ENCODE measurements at regions not wholly inside any gene's neighbourhood (a gene's known extent, or its start where the extent isn't known, plus 50 kb on each side); places are given as distances from the start of the nearest gene placed in this dataset.

GRCh38 chr10:34916314-34916713, 101.2 kb upstream of the PARD3 start:
- ATAC-seq (peak in 1 of 4 donors; percentile 39), DNase-seq (no peak)
- WGBS, 4 donors = 72 to 81% (median 77%) methylated on average over 3 of the region's 3 CpGs
- Histone ChIP-seq H3K4me3 (no peak overlapping the region), H3K36me3 (no peaks in the 10 kb centered on the region), H3K4me1 (no peaks in the 10 kb centered on the region), H3K27me3 (peaks cover 0 to 7% (median 0%) of the 10 kb centered on the region in 9 donors), H3K9me3 (no peaks in the 10 kb centered on the region), H3K27ac (no peak overlapping the region)
- intact Hi-C loops (cut with DNase I) = no loop called here
- TF ChIP-seq POLR2A (IDR thresholded peaks at IDR 0.05) (no peak), CTCF (IDR thresholded peaks at IDR 0.05) (no peak)

- WGBS, 4 donors = 90 to 96% (median 94%) methylated on average over 5 of the region's 5 CpGs
- intact Hi-C loops (cut with DNase I) = no loop called here
- TF ChIP-seq CTCF (IDR thresholded peaks at IDR 0.05) = no peak
- TF ChIP-seq POLR2A (IDR thresholded peaks at IDR 0.05) = no peak
These were observed 97.7 kb upstream of the PARD3 start for GRCh38 chr10:34912771-34913170.

GRCh38 chr10:34911661-34912205, 96.6 kb upstream of the PARD3 start:
- Histone ChIP-seq H3K27me3 (no peaks in the 10 kb centered on the region), H3K36me3 (no peaks in the 10 kb centered on the region), H3K9me3 (no peaks in the 10 kb centered on the region), H3K27ac (no peak overlapping the region), H3K4me1 (peaks cover 0 to 10% (median 0%) of the 10 kb centered on the region in 12 donors), H3K4me3 (no peak overlapping the region)
- ATAC-seq (no peak), DNase-seq (no peak)
- TF ChIP-seq POLR2A (IDR thresholded peaks at IDR 0.05) (no peak), CTCF (IDR thresholded peaks at IDR 0.05) (no peak)
- 86 to 89% (median 87%) methylated on average over 6 of the region's 6 CpGs for WGBS, 4 donors
- intact Hi-C loops (cut with DNase I) = no loop called here

More at GRCh38 chr10:34912771-34913170, 97.7 kb upstream of the PARD3 start:
- H3K27me3 ChIP-seq = peaks cover 0 to 1% (median 0%) of the 10 kb centered on the region in 9 donors
- no peaks in the 10 kb centered on the region for H3K9me3 ChIP-seq
- no peaks in the 10 kb centered on the region for H3K36me3 ChIP-seq
- no peak overlapping the region for H3K4me3 ChIP-seq
- H3K27ac ChIP-seq = no peak overlapping the region
- DNase-seq (no peak), ATAC-seq (no peak)
- H3K4me1 ChIP-seq = peaks cover 0 to 7% (median 0%) of the 10 kb centered on the region in 12 donors

- no peaks in the 10 kb centered on the region for H3K36me3 ChIP-seq
- no peaks in the 10 kb centered on the region for H3K9me3 ChIP-seq
- no peak overlapping the region for H3K27ac ChIP-seq
- no peak overlapping the region for H3K4me3 ChIP-seq
- H3K4me1 ChIP-seq = peaks cover 0 to 10% (median 0%) of the 10 kb centered on the region in 12 donors
- ATAC-seq (peak in 1 of 4 donors; percentile 67), DNase-seq (no peak)
- WGBS, 4 donors = 63 to 74% (median 70%) methylated on average over 5 of the region's 5 CpGs
- no peak for TF ChIP-seq POLR2A (IDR thresholded peaks at IDR 0.05)
- no peak for TF ChIP-seq CTCF (IDR thresholded peaks at IDR 0.05)
- intact Hi-C loops (cut with DNase I) = no loop called here
- no peaks in the 10 kb centered on the region for H3K27me3 ChIP-seq
These were observed 93.4 kb upstream of the PARD3 start for GRCh38 chr10:34908481-34908880.
